CD14-positive monocyte (primary cell): ENCODE measurements at regions not wholly inside any gene's neighbourhood (a gene's known extent, or its start where the extent isn't known, plus 50 kb on each side); places are given as distances from the start of the nearest gene placed in this dataset.
"Not testable (repeated sequence)": the region's sequence is repeated elsewhere in the genome, so short reads cannot be mapped to it uniquely, and the experiment has no call there.

Experiments
- DNase-seq, 3 donors: peaks; one replicate each; pipeline ENCODE4 v3.0.0-alpha.2; 2011 to 2022
- H2AFZ ChIP-seq: 2 replicates; pipeline ENCODE4 v1.6.0; 2012; ENCODE audit warnings: mild to moderate bottlenecking, low read depth, low read length, inconsistent platforms; ENCODE audit not compliant: insufficient read depth, poor library complexity, severe bottlenecking
- H3K27ac ChIP-seq, 2 donors: 1 replicate in 1 of 2; 2 replicates in 1 of 2; pipeline ENCODE4 v1.5.1; 2012 to 2013; ENCODE audit warnings: low read length in 2 of 2, control low read depth in 1 of 2, inconsistent platforms in 1 of 2, low read depth in 1 of 2, mild to moderate bottlenecking in 1 of 2
- H3K27me3 ChIP-seq, 2 donors: one replicate each; pipeline versions ENCODE4 v1.6.0 to v1.6.1; 2011 to 2013; ENCODE audit warnings: low read length in 2 of 2; ENCODE audit not compliant: control insufficient read depth in 2 of 2, insufficient read depth in 2 of 2
- H3K36me3 ChIP-seq, 2 donors: replicated peaks in 1 of 2; 1 replicate in 1 of 2; 2 replicates in 1 of 2; pipeline versions ENCODE4 v1.5.1 to v1.6.1; 2012 to 2013; ENCODE audit warnings: low read length in 2 of 2, control low read depth in 1 of 2, inconsistent platforms in 1 of 2, mild to moderate bottlenecking in 1 of 2; ENCODE audit not compliant: insufficient read depth in 2 of 2, control insufficient read depth in 1 of 2
- H3K4me1 ChIP-seq, 2 donors: 1 replicate in 1 of 2; 2 replicates in 1 of 2; pipeline versions ENCODE4 v1.5.1 to v1.6.1; 2012 to 2013; ENCODE audit warnings: low read length in 2 of 2, control low read depth in 1 of 2, inconsistent platforms in 1 of 2, mild to moderate bottlenecking in 1 of 2, moderate library complexity in 1 of 2; ENCODE audit not compliant: insufficient read depth in 2 of 2, control insufficient read depth in 1 of 2
- H3K4me2 ChIP-seq: replicated peaks from 2 replicates; pipeline ENCODE3; 2012; ENCODE audit warnings: low read length, moderate library complexity, mild to moderate bottlenecking; ENCODE audit not compliant: poor library complexity, severe bottlenecking; ENCODE audit errors: extremely low read depth
- H3K4me3 ChIP-seq, 3 experiments: fragments of 200-600 bp in 1 of 3; sonication (generic) in 1 of 3; replicated peaks in 1 of 3; 1 replicate in 2 of 3; 2 replicates in 1 of 3; pipeline ENCODE4 v1.5.1; 2011 to 2013; ENCODE audit warnings: low read length in 3 of 3, mild to moderate bottlenecking in 3 of 3, control low read depth in 2 of 3, low read depth in 2 of 3, inconsistent platforms in 1 of 3, moderate library complexity in 1 of 3
- H3K79me2 ChIP-seq: 2 replicates; pipeline ENCODE4 v1.6.0; 2012; ENCODE audit warnings: mild to moderate bottlenecking, control low read depth, inconsistent platforms, low read length, moderate library complexity; ENCODE audit not compliant: insufficient read depth
- H3K9ac ChIP-seq: 2 replicates; pipeline ENCODE4 v1.6.0; 2017; ENCODE audit warnings: low read length, mild to moderate bottlenecking; ENCODE audit not compliant: insufficient read depth, poor library complexity, severe bottlenecking
- H3K9me3 ChIP-seq, 2 donors: replicated peaks in 1 of 2; 1 replicate in 1 of 2; 2 replicates in 1 of 2; pipeline versions ENCODE4 v1.5.1 to v1.6.1; 2012 to 2013; ENCODE audit warnings: low read length in 2 of 2, control low read depth in 1 of 2; ENCODE audit not compliant: control insufficient read depth in 1 of 2, insufficient read depth in 1 of 2
- H4K20me1 ChIP-seq: 2 replicates; pipeline ENCODE4 v1.6.0; 2012; ENCODE audit warnings: mild to moderate bottlenecking, low read length, control low read depth, moderate library complexity; ENCODE audit not compliant: insufficient read depth
- H3K27ac Mint-ChIP-seq, 7 donors: one replicate each; pipeline ENCODE4 v1.8.0; 2020; ENCODE audit warnings: mild to moderate bottlenecking in 7 of 7, mixed read lengths in 7 of 7, moderate library complexity in 6 of 7, inconsistent platforms in 2 of 7
- H3K27me3 Mint-ChIP-seq, 3 donors: one replicate each; pipeline ENCODE4 v1.8.0; 2021 to 2022; ENCODE audit warnings: low read depth in 3 of 3, mild to moderate bottlenecking in 3 of 3, mixed read lengths in 3 of 3, moderate library complexity in 3 of 3, inconsistent platforms in 1 of 3
- H3K36me3 Mint-ChIP-seq, 2 donors: one replicate each; pipeline ENCODE4 v1.8.0; 2020; ENCODE audit warnings: mixed read lengths in 2 of 2, inconsistent platforms in 1 of 2, mild to moderate bottlenecking in 1 of 2
- H3K4me1 Mint-ChIP-seq: one replicate; pipeline ENCODE4 v1.8.0; 2020; ENCODE audit warnings: mild to moderate bottlenecking, mixed read lengths
- H3K4me3 Mint-ChIP-seq, 2 donors: one replicate each; pipeline ENCODE4 v1.8.0; 2020; ENCODE audit warnings: mild to moderate bottlenecking in 2 of 2, mixed read lengths in 2 of 2, moderate library complexity in 1 of 2
- H3K9me3 Mint-ChIP-seq, 7 donors: one replicate each; pipeline ENCODE4 v1.8.0; 2020 to 2022; ENCODE audit warnings: mixed read lengths in 7 of 7, mild to moderate bottlenecking in 6 of 7, moderate library complexity in 6 of 7, inconsistent platforms in 2 of 7
- CTCF ChIP-seq: fragments of 200-600 bp; IDR thresholded peaks from one replicate; pipeline ENCODE4 v1.8.0; 2022; ENCODE audit warnings: antibody characterized with exemption, mild to moderate bottlenecking
- WGBS: methylation state at CpG from one replicate; pipeline ENCODE4 v1.1.5; 2013; ENCODE audit warnings: missing lambda C conversion rate; ENCODE audit not compliant: insufficient coverage; 5-methylcytosine and 5-hydroxymethylcytosine counted together
- intact Hi-C, 2 donors: fragments of 100-400 bp; cut with micrococcal nuclease; formaldehyde crosslinking; loops; one replicate each; pipeline versions ENCODE4 v1.15.0 to v1.15.1; 2023

GRCh38 chr18:35811896-35812295 lies 160.6 kb upstream of the RMP24 start:
- no peak overlapping the region for H3K4me3 ChIP-seq
- H3K27me3 ChIP-seq: no peaks in the 10 kb centered on the region
- WGBS: no CpG with 5 or more reads among the region's 3 CpGs
- peaks cover 1 to 2% of the 10 kb centered on the region in 2 donors for H3K36me3 Mint-ChIP-seq
- H3K4me2 ChIP-seq: no peak overlapping the region
- intact Hi-C loops: loop anchor here in 1 of 2 donors (10.0 kb wide), 1 partner anchor 777 kb away; no protein-coding TSS in a partner anchor
- no peaks in the 10 kb centered on the region for H4K20me1 ChIP-seq
- peak overlapping the region in 1 of 2 donors; percentile 77 for H3K27ac ChIP-seq
- H3K27ac Mint-ChIP-seq: peak overlapping the region; percentile 89 to 98 (median 95)
- peaks cover 46 to 50% of the 10 kb centered on the region in 2 donors for H3K4me1 ChIP-seq
- H3K9me3 Mint-ChIP-seq: peaks cover 0 to 4% (median 0%) of the 10 kb centered on the region in 7 donors
- H3K27me3 Mint-ChIP-seq: peaks cover 2 to 8% (median 4%) of the 10 kb centered on the region in 3 donors
- H3K4me3 Mint-ChIP-seq: peak overlapping the region in 1 of 2 donors; percentile 62
- TF ChIP-seq CTCF: no peak
- peaks cover 60% of the 10 kb centered on the region for H3K4me1 Mint-ChIP-seq
- DNase-seq: peak; percentile 78 to 95 (median 91)
- H3K79me2 ChIP-seq: no peaks in the 10 kb centered on the region
- no peak overlapping the region for H3K9ac ChIP-seq
- no peaks in the 10 kb centered on the region for H3K36me3 ChIP-seq
- no peak overlapping the region for H2AFZ ChIP-seq
- H3K9me3 ChIP-seq: no peaks in the 10 kb centered on the region

GRCh38 chr18:35815011-35815410 lies 157.5 kb upstream of the RMP24 start:
- H3K9ac ChIP-seq, H3K4me3 ChIP-seq, H3K27ac ChIP-seq, H3K4me3 Mint-ChIP-seq, H3K9me3 ChIP-seq, H3K9me3 Mint-ChIP-seq, DNase-seq, H3K4me2 ChIP-seq, H3K79me2 ChIP-seq, H3K36me3 Mint-ChIP-seq, H3K27ac Mint-ChIP-seq, H3K36me3 ChIP-seq, H2AFZ ChIP-seq, H4K20me1 ChIP-seq, H3K27me3 Mint-ChIP-seq, H3K27me3 ChIP-seq: not testable (repeated sequence)
- peaks cover 40% of the 10 kb centered on the region for H3K4me1 Mint-ChIP-seq
- no CpG with 5 or more reads among the region's 2 CpGs for WGBS
- H3K4me1 ChIP-seq: peaks cover 28 to 29% of the 10 kb centered on the region in 2 donors
- intact Hi-C loops: loop anchor here in 1 of 2 donors (10.0 kb wide), 1 partner anchor 780 kb away; no protein-coding TSS in a partner anchor
